Naive B cell (primary cell): ENCODE measurements at regions not wholly inside any gene's neighbourhood (a gene's known extent, or its start where the extent isn't known, plus 50 kb on each side); places are given as distances from the start of the nearest gene placed in this dataset.
"Not testable (repeated sequence)": the region's sequence is repeated elsewhere in the genome, so short reads cannot be mapped to it uniquely, and the experiment has no call there.

ENCODE experiments used
- ATAC-seq, 2 donors: fragments of 150-1000 bp; cut with Tn5 transposase; 2 replicates each; pipeline ENCODE4 v1.10.0; 2021; ENCODE audit warnings: low read depth in 2 of 2, mild to moderate bottlenecking in 2 of 2, moderate library complexity in 2 of 2
- DNase-seq: peaks from one replicate; pipeline ENCODE4 v3.0.0; 2022
- H3K27ac Mint-ChIP-seq, 6 donors: one replicate each; pipeline ENCODE4 v1.8.0; 2020 to 2022; ENCODE audit warnings: mild to moderate bottlenecking in 6 of 6, mixed read lengths in 6 of 6, moderate library complexity in 5 of 6, inconsistent platforms in 2 of 6
- H3K27me3 Mint-ChIP-seq, 3 donors: one replicate each; pipeline ENCODE4 v1.8.0; 2021 to 2022; ENCODE audit warnings: mixed read lengths in 3 of 3, mild to moderate bottlenecking in 1 of 3
- H3K36me3 Mint-ChIP-seq, 2 donors: one replicate each; pipeline ENCODE4 v1.8.0; 2020 to 2022; ENCODE audit warnings: mixed read lengths in 2 of 2, inconsistent platforms in 1 of 2, mild to moderate bottlenecking in 1 of 2
- H3K4me1 Mint-ChIP-seq, 3 donors: one replicate each; pipeline ENCODE4 v1.8.0; 2020 to 2022; ENCODE audit warnings: mixed read lengths in 3 of 3, inconsistent platforms in 1 of 3, mild to moderate bottlenecking in 1 of 3, moderate library complexity in 1 of 3
- H3K4me3 Mint-ChIP-seq, 8 donors: one replicate each; pipeline ENCODE4 v1.8.0; 2020 to 2022; ENCODE audit warnings: mild to moderate bottlenecking in 8 of 8, mixed read lengths in 8 of 8, moderate library complexity in 8 of 8, inconsistent platforms in 2 of 8
- H3K9me3 Mint-ChIP-seq, 7 donors: one replicate each; pipeline ENCODE4 v1.8.0; 2020 to 2022; ENCODE audit warnings: mixed read lengths in 7 of 7, mild to moderate bottlenecking in 5 of 7, inconsistent platforms in 2 of 7, moderate library complexity in 1 of 7

DNA sequence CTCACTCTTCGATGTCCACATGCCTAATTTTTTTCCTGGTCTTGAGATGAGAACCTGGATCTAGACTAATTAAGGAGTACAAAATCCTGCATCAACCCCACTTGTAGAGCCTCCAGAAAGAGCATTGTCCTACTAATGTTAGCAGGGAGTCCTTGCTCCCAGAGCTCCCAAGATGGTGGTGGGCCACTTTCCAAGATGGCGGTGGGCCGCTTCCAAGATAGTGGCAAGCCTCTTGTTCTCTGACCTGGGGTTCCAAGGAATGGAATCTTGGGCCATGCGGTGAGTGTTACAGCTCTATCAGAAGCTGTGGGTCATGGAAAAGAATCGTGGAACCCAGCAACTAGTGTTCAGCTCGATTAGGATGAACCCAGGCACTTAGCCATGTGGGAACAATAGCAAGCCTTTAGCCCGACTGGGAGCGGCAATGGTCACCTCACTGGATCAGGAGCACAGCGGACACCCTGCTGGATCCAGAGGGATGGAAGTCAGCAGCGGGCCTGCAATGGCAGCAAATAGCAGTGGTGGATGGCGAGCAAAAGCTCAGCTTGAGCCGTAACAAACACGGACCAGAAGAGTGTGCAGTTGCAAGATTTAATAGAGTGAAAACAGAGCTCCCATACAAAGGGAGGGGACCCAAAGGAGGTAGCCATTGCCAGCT, 1997.5 kb upstream of the RAG2 start:
- not testable (repeated sequence) for H3K9me3 Mint-ChIP-seq, ATAC-seq, H3K36me3 Mint-ChIP-seq, H3K27me3 Mint-ChIP-seq, H3K27ac Mint-ChIP-seq, H3K4me1 Mint-ChIP-seq, DNase-seq, H3K4me3 Mint-ChIP-seq

DNA sequence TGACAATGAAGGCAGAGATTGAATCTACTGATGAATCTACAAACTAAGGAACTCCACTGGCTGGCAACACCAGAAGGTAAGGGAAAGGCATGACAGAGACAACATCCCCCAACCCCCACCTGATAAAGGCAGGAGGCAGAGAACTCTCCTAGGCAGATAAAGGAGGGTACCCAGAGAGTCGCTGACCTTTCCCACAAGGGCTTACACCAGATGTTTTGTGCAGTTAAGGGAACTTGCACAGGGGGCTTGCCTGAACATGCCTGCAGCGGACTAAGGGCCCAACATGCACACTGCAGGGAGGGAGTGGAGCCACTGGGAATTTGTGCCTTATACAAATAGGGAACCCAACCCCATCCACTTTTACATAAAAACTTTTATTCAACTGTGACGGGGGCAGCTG, 1996.9 kb upstream of the RAG2 start:
- no peak overlapping the region for H3K4me3 Mint-ChIP-seq
- no peak overlapping the region for H3K27ac Mint-ChIP-seq
- DNase-seq (no peak), ATAC-seq (no peak)
- no peaks in the 10 kb centered on the region for H3K27me3 Mint-ChIP-seq
- H3K9me3 Mint-ChIP-seq: peaks cover 0 to 2% (median 0%) of the 10 kb centered on the region in 7 donors
- no peaks in the 10 kb centered on the region for H3K4me1 Mint-ChIP-seq
- no peaks in the 10 kb centered on the region for H3K36me3 Mint-ChIP-seq

- no peaks in the 10 kb centered on the region for H3K4me1 Mint-ChIP-seq
- no peak overlapping the region for H3K27ac Mint-ChIP-seq
- H3K27me3 Mint-ChIP-seq: no peaks in the 10 kb centered on the region
- no peak overlapping the region for H3K4me3 Mint-ChIP-seq
- ATAC-seq (no peak), DNase-seq (no peak)
- no peaks in the 10 kb centered on the region for H3K36me3 Mint-ChIP-seq
- H3K9me3 Mint-ChIP-seq: peaks cover 0 to 2% (median 0%) of the 10 kb centered on the region in 7 donors
Measured at GRCh38 chr11:38593649-38594048, 1995.6 kb upstream of the RAG2 start.

DNA sequence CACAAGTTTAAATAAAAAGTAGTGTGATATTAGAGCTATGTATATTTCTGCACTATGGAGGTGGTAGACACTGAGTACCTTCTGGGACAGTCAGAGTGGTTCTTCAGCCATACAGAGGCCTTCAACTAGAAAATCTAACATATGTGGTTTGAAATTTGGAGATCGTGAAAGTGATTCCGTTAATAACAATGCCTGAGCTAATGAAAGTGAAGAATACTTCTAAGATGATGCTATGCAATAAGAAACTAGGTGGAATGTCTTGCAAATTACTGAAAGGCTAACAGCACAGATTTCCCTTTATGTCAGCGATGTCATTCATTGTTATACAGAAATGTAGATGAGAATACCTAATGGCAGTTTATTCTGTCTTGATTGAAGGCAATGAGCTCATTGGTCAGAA, 1984.7 kb upstream of the RAG2 start:
- ATAC-seq: no peak
- Mint-ChIP-seq H3K36me3 (no peaks in the 10 kb centered on the region), H3K4me3 (no peak overlapping the region), H3K4me1 (no peaks in the 10 kb centered on the region), H3K27me3 (no peaks in the 10 kb centered on the region), H3K27ac (no peak overlapping the region), H3K9me3 (peaks cover 4 to 13% (median 7%) of the 10 kb centered on the region in 7 donors)
- no peak for DNase-seq

DNA sequence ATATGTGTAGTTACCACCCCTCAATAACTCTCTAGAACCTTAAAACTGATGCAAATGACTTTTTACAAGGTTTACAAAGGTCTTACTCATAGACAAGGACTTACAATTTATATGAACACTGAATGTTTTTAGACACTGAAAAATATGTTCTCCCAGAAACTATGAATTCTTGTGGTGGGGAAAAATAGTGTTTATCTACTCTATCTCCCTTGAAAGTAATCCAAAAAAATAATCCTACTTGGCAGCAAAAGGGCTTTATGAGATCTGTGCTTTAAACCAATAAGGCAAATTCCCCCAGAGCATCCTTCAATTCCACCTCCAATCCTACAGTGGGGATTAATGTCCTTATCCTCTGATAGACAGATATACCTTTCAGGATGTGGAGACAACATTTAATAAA, 1984.1 kb upstream of the RAG2 start:
- Mint-ChIP-seq H3K4me1 (no peaks in the 10 kb centered on the region), H3K27ac (no peak overlapping the region), H3K9me3 (peaks cover 4 to 15% (median 11%) of the 10 kb centered on the region in 7 donors), H3K27me3 (no peaks in the 10 kb centered on the region), H3K4me3 (no peak overlapping the region), H3K36me3 (no peaks in the 10 kb centered on the region)
- DNase-seq (no peak), ATAC-seq (no peak)

- no peaks in the 10 kb centered on the region for H3K36me3 Mint-ChIP-seq
- no peaks in the 10 kb centered on the region for H3K27me3 Mint-ChIP-seq
- no peak for ATAC-seq
- H3K27ac Mint-ChIP-seq: no peak overlapping the region
- peaks cover 4 to 19% (median 10%) of the 10 kb centered on the region in 7 donors for H3K9me3 Mint-ChIP-seq
- no peak for DNase-seq
- no peak overlapping the region for H3K4me3 Mint-ChIP-seq
- H3K4me1 Mint-ChIP-seq: no peaks in the 10 kb centered on the region
Measured at GRCh38 chr11:38577769-38578168, 1979.7 kb upstream of the RAG2 start.

DNA sequence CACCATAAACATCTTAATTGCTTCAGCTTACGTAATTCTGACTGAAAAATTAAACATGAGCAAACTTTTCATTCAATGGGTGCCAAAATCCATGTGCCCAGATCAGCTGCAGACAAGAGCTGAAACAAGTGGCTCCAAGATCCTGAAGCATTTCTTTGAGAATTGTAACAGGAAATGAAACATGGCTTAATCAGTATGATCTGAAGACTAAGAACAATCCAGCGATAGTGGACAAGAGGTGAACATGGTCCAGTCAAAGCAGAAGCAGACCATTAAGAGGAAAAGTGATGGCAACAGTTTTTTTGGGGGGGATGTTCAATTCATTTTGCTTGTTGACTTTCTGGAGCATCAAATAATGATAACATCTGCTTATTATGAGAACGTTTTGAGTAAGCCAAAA, 1964.5 kb upstream of the RAG2 start:
- Mint-ChIP-seq H3K4me1 (no peaks in the 10 kb centered on the region), H3K27ac (no peak overlapping the region), H3K27me3 (no peaks in the 10 kb centered on the region), H3K9me3 (peaks cover 0 to 6% (median 0%) of the 10 kb centered on the region in 7 donors), H3K36me3 (no peaks in the 10 kb centered on the region), H3K4me3 (no peak overlapping the region)
- ATAC-seq: no peak
- DNase-seq: no peak

DNA sequence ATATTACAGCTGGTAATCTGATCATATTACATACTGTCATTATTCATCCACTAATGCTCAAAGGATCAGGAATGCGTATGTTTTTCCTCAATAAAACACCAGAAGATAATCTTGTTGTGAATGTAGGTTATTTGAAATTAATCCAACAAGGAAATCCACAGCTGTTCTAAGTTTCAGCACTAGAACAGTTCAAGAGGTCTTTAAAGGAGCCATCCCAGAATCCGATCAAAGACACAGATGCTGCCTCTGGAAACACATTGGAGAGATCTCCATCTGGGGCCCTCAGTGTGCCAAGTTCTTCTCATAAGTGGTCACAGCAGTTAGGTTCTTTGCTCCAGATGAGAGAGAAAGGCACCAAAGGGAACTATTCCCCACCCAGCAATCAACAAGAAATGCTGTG, 1955.1 kb upstream of the RAG2 start:
- Mint-ChIP-seq H3K9me3 (peaks cover 0 to 17% (median 0%) of the 10 kb centered on the region in 7 donors), H3K4me3 (no peak overlapping the region), H3K27me3 (no peaks in the 10 kb centered on the region), H3K36me3 (no peaks in the 10 kb centered on the region), H3K4me1 (no peaks in the 10 kb centered on the region), H3K27ac (no peak overlapping the region)
- ATAC-seq: no peak
- DNase-seq: no peak

GRCh38 chr11:38547462-38547861, 1949.4 kb upstream of the RAG2 start:
- peaks cover 0 to 17% (median 0%) of the 10 kb centered on the region in 7 donors for H3K9me3 Mint-ChIP-seq
- H3K36me3 Mint-ChIP-seq: no peaks in the 10 kb centered on the region
- no peak overlapping the region for H3K27ac Mint-ChIP-seq
- H3K4me1 Mint-ChIP-seq: no peaks in the 10 kb centered on the region
- DNase-seq (no peak), ATAC-seq (no peak)
- H3K27me3 Mint-ChIP-seq: no peaks in the 10 kb centered on the region
- no peak overlapping the region for H3K4me3 Mint-ChIP-seq

GRCh38 chr11:38543986-38544385, 1946.0 kb upstream of the RAG2 start:
- no peak overlapping the region for H3K27ac Mint-ChIP-seq
- H3K4me3 Mint-ChIP-seq: no peak overlapping the region
- H3K4me1 Mint-ChIP-seq: no peaks in the 10 kb centered on the region
- ATAC-seq: no peak
- no peaks in the 10 kb centered on the region for H3K36me3 Mint-ChIP-seq
- no peaks in the 10 kb centered on the region for H3K27me3 Mint-ChIP-seq
- H3K9me3 Mint-ChIP-seq: peaks cover 0 to 5% (median 0%) of the 10 kb centered on the region in 7 donors
- no peak for DNase-seq

- no peak overlapping the region for H3K27ac Mint-ChIP-seq
- H3K4me1 Mint-ChIP-seq: no peaks in the 10 kb centered on the region
- H3K27me3 Mint-ChIP-seq: no peaks in the 10 kb centered on the region
- ATAC-seq (no peak), DNase-seq (no peak)
- no peak overlapping the region for H3K4me3 Mint-ChIP-seq
- H3K36me3 Mint-ChIP-seq: no peaks in the 10 kb centered on the region
- peaks cover 0 to 5% (median 0%) of the 10 kb centered on the region in 7 donors for H3K9me3 Mint-ChIP-seq
Measured at GRCh38 chr11:38543311-38543710, 1945.3 kb upstream of the RAG2 start.

DNA sequence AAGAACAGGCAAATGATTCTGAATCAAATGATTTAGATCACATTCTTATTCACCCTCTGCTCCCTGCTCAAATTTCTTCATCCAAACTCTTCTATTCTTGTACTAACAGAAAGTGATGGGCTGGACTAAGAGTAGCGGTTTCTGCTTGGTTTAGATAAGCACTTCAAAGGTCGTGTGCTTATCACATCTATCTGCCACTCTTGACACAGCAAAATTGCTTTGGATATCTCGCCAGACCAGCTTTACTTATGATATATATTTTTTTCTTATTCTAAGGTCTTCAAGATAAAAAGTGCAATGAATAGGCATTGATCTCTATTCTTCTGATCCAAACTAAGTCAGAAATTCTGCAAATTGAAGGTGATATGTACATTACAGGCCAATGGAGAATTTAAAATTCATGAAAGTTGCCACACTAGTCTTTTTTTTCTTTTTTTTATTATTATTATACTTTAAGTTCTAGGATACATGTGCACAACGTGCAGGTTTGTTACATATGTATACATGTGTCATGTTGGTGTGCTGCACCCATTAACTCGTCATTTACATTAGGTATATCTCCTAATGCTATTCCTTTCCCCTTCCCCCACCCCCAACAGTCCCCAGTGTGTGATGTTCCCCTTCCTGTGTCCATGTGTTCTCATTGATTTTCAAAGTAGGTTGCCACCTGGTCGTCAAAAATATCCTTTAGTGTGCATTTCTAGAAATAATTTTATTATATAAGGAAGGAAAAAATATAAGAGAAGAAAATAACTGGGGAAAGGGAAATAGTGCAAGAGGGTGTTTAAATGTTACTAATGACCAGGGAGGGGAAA, 1941.0 kb upstream of the RAG2 start:
- H3K4me1 Mint-ChIP-seq: no peaks in the 10 kb centered on the region
- DNase-seq (no peak), ATAC-seq (no peak)
- H3K27me3 Mint-ChIP-seq: no peaks in the 10 kb centered on the region
- no peak overlapping the region for H3K27ac Mint-ChIP-seq
- no peak overlapping the region for H3K4me3 Mint-ChIP-seq
- H3K36me3 Mint-ChIP-seq: no peaks in the 10 kb centered on the region
- H3K9me3 Mint-ChIP-seq: peaks cover 0 to 7% (median 4%) of the 10 kb centered on the region in 7 donors

- Mint-ChIP-seq H3K36me3 (no peaks in the 10 kb centered on the region), H3K4me3 (no peak overlapping the region), H3K27me3 (no peaks in the 10 kb centered on the region), H3K27ac (no peak overlapping the region), H3K9me3 (peaks cover 0 to 16% (median 4%) of the 10 kb centered on the region in 7 donors), H3K4me1 (no peaks in the 10 kb centered on the region)
- no peak for DNase-seq
- no peak for ATAC-seq
Measured at GRCh38 chr11:38530226-38530625, 1932.2 kb upstream of the RAG2 start.

DNA sequence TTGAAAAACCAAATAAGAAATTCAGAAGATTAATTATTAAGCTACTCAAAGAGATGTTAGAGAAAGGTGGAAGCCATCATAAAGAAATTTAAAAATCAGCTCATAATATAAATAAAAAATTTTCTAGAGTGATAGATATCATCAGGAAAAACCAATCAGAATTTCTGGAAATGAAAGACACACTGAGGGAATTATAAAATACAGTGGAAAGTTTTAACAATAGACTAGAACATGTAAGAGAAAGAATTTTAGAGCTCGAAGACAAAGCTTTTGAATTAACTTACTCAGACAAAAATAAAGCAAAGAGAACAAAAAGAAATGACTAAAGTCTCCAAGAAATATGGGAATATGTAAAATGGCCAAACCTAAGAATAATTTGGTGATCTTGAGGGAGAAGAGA, 1926.9 kb upstream of the RAG2 start:
- Mint-ChIP-seq H3K27me3 (no peaks in the 10 kb centered on the region), H3K4me3 (no peak overlapping the region), H3K36me3 (no peaks in the 10 kb centered on the region), H3K27ac (peak overlapping the region in 1 of 6 donors; percentile 54), H3K9me3 (peaks cover 1 to 25% (median 11%) of the 10 kb centered on the region in 7 donors), H3K4me1 (no peaks in the 10 kb centered on the region)
- ATAC-seq (no peak), DNase-seq (no peak)
